Femur (tissue), 1 donor: ENCODE measurements at regions not wholly inside any gene's neighbourhood (a gene's known extent, or its start where the extent isn't known, plus 50 kb on each side); places are given as distances from the start of the nearest gene placed in this dataset.
"Not testable (repeated sequence)": the region's sequence is repeated elsewhere in the genome, so short reads cannot be mapped to it uniquely, and the experiment has no call there.

ENCODE experiments used
- DNase-seq: peaks from one replicate; pipeline ENCODE4 v3.0.0-alpha.2; 2017

DNA sequence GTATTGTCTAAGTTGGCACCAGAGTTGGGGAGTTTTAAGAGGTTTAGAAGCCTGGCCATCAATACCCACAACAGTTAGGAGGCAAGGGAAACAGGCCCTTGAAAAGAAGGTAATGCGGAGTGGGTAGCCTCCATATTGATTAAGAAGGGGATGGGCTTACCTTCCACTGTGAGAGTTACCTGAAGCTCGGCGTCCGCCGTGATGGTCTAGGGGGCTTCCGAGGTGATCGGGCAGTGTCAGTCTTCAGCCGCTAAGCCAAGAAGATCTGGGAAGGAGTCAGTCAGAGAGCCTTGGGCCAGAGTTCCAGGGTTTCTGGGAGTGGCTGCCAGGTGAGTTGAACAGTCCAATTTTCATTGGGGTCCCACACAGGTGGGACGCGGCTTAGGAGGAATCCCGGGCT, 1085.8 kb downstream of the PCDH9 start:
- not testable (repeated sequence) for DNase-seq

DNA sequence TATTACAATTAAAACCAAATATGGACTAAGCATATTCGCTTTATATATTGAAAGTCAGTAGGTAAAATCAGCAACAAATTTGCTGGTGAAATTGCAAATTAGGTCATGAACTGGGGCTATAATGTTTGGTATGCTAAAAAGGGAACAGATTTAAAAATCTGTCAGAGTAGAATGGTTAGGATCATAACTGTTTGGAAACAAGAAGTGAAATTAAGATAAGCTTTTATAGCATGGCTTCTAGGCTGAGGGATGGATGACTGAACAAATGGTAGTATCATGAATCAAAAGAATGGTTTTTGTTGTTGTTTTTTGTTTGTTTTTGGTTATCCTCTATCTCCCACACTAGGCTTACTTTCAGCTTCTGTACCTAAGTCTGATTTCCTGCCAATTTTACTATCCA, 1090.4 kb downstream of the PCDH9 start:
- no peak for DNase-seq

DNA sequence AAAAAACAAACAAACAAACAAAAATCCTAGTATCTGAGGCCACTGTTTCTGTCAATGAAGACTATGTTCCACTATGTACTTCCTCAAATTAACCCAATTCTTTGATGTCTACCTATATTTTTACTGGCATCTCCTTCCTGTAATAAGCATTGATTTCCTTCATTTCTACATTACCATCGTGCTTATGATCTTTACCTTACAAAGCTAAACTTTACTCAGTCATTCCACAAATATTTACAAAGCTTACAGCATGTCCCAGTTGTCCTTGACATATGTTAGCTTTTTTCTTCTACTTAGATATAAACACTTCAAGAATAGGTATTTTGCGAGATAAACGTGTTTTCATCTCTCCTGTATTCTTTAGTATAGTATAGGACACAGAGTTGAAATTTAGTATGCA, 1090.9 kb downstream of the PCDH9 start:
- DNase-seq = no peak

DNA sequence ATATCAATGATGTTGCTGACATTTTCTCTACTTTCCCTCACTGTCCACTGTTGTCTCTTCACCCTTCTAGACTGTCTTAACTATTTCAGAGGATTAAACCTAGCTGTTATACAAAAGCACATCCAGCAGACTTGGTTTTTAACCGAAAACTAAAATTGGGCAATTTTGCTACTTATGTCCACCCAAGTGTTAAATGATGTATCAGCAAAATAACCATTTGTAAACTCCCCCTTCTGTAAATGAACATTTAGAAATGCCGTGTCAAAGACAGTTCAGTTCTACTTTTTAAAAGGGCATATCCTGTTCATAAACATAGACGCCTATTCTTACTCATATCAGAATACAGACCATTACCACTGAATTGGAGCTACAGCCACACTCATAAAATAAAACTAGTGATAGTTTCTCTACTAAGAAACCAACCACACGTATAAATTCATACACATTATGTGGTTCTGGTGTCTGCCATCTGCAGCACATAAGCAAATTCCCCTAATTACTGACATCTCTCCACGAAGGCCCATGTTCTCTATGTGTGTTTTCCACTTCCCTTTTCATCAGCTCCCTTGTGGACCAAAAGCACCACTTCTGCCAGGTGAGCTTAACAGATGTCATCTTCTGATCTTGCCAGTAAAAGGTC, 1091.8 kb downstream of the PCDH9 start:
- DNase-seq = no peak

DNA sequence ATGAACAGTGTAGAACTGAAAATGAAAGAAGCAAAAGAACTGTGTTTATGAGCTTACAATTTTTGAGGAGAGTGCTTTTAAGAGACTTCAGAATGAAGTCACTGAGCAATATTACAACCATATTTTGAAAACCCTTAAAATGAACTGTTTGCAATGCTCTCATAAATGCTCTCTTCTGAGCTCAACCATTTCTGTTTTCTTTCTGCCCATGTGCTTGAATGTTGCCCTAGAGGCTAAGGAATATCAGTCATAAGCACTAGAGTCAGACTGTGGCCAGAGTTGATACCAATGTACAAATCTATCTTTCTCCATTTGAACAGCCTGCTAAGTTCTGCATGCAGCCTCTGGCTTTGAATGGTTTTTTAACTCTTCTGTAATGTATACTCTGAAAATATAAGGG, 1092.8 kb downstream of the PCDH9 start:
- DNase-seq = no peak

DNA sequence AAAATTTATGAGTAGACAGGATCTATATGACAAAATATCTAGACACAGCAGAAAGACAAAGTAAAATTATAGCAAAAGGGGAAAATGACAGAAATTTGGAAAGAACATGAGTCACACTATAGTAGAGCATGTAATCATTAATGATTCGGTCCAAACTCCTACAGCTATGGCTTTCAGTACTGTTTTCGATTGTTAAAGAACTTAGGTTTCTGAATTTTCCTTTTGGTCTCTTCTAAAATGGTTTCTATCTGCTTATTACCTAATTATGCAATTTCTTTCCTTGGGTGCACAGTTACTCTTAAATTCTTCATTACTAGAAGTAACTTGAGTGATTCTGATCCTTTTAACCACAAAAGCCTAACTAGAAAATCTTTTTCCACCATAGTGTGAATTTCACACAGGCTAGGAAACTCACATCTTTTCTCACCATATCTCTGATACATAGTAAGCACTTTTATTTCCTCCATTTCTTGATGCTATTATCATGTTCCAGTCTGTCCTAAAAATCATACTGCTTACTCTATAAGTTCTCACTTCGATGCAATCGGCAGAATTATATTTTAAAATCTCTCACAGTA, 1101.4 kb downstream of the PCDH9 start:
- DNase-seq = no peak

DNA sequence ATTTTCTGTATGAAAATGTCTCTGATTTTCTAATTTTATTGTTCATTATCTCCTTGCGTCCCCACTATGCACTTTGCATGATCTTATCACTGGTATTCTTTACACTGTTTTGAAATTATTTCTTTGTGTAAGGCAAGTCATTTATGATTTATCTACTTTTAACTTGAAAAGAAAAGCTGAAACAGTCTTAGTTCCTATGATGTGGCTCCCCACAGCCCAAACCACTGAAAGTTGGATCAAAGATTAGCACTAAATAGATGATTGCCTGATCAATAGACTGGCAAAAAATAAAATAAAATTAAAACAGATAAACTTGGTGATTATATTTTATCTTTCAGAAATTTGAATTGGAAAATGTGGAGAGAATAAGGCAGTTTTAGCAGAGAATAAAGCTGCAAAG, 1101.9 kb downstream of the PCDH9 start:
- no peak for DNase-seq

DNA sequence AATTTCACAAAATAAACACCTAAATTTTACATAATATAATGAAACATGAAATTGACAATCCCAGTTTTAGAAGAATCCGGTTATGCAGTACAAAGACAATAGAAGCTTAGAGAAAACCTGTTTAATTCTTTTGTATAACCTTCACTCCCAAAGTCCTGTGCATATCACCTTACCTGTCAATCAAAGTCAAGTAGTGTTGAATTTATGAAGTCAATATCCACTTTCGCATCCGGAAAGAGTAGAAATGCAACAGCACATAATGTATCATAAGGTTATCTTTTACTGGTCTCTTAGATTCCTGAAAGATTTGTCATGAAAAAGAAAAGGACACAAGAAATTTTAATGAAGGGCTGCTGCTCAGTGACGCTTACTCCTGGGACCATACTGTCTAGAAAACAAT, 1112.6 kb downstream of the PCDH9 start:
- DNase-seq = no peak

DNA sequence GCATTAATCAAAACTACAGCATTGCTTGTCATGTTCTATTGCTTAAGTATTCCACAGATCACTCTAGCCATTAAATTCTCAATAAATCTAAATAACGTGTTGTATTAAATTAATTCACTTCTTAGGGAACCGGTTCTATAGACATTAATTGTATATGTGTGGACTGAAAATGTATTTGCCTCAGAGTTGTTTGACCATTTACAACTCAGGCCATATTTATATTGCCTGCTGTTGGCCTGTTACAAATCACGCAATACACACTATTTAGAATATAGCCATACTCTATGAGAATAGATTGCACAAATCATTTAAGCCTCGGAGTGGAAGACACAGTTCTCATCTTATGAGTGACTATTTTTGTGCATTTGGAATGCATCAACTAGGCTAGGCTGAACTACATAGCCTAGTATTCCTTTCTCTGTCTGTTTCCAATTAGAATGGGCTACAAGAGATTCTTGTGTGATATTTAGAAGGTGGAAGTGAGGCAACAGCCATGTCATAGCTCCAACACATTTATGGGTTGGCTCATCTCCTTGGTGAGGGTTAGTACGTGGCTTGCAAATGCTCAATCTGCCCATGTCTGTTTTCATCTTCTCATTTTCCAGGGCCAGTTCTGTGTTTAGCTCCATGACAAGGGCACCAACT, 1116.1 kb downstream of the PCDH9 start:
- DNase-seq = no peak

DNA sequence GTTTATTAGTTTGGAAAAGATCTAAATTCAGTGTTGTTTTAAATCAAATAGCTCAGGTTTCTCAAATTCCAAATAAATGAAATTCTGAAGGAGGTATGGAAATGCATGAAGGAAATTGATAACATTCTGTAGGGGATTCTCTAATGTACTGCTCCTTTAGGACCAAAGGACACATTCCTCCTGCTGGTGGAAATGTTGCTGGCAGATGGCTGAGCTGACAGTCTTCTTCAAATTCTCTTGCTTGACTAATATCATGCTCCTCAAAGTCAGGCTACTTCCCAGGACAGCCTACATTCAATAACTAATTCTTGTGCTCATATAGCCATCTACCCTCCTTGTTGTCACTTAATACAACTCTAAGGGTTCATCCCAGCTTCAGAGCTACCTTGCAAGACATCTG, 1118.5 kb downstream of the PCDH9 start:
- no peak for DNase-seq

DNA sequence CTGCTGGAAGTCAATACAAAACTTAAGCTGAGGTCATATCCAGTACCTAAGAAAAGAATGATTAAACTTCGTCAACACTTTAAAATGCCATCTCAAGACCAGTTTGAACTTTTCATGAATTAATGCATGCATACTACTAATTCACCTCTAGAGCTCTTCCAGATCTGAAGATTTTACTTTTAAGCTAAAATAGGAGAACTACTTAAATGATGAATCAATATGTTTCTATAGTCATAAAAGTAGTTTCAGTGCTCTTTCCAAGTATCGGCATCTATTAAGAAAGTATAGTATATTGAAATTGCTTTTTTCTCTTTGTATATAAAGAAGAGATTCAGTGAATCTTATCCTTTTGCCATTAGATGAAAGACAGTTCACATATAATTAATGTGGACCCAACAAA, 1123.9 kb downstream of the PCDH9 start:
- no peak for DNase-seq

DNA sequence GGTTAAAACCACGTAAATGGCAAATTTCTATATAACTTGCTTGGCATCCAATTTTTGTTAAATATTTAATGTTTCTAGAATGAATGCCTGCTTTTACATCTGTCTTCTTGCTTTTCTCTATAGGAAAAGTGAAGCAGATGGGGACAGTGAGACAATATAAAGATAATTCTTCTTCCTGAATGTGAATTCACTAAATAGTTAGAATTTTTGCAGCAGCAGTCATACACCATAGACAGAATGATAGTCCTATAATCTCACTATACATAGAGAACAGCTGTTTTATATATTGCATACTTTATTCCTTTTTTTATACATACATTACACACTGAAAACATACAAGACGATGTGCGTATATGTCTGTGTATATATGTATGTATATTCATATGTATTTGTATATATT, 1127.3 kb downstream of the PCDH9 start:
- no peak for DNase-seq

DNA sequence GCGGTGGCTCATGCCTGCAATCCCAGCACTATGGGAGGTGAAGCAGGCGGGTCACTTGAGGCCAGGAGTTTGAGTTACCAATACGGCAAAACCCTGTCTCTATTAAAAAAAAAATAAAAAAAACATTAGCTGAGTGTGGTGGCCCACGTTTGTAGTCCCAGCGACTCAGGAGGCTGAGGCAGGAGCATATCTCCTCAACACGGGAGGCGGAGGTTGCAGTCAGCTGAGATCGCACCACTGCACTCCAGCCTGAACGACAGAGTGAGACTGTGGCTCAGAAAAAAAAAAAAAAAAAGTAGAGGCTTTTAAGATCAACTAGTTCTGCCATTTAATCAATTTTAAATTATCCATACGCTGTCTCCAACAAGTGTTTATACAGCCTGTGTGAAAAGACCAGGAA, 1130.3 kb downstream of the PCDH9 start:
- no peak for DNase-seq

DNA sequence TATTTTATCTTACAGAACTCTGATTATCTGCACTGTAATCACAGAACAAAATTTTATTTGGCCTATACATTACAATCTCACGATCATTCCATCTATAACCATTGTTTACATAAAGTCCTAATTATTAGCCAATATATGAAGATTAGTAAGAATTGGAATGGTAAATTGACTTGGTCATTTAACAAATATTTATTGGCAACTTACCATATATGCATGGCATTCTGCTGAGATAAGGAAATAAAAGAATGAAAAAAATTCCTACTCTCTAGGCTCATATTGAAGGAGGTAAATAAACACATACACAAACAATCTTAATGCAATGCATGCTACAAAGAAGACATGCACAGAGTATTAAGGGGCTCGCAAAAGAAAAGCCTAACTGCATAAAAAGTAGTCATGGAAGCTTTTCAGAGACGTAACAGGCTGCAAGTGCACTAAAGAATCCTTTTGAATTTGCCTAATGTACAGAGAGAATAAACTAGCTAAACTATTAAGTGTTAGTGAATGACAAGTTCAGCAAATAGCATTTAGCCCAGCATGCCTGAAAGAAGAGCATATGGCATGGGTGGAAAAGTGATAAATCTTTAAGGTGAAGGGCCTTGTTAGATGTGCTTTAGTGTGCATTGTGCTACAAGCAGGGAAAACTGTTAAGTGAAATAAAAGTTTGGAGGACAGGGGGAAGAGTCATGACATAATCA, 1131.1 kb downstream of the PCDH9 start:
- DNase-seq = no peak

DNA sequence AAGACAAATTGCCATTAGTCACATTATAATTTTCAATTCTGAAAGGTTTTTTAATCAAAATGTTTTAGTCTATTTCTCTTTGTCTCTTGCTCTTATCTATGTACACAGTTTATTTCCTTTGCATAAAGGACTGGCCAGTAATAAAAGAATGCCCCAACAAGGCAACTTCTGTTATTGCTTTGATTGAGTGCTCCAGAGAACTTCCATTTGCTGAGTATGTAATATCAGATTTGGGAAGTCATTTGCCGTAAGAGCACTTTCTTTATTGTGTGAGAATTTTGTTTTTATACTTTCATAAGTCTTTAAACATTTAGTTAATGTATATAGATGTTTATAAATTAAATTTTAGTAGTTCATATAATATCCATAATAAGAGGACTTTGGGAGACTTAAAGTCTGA, 1140.4 kb downstream of the PCDH9 start:
- DNase-seq = no peak

DNA sequence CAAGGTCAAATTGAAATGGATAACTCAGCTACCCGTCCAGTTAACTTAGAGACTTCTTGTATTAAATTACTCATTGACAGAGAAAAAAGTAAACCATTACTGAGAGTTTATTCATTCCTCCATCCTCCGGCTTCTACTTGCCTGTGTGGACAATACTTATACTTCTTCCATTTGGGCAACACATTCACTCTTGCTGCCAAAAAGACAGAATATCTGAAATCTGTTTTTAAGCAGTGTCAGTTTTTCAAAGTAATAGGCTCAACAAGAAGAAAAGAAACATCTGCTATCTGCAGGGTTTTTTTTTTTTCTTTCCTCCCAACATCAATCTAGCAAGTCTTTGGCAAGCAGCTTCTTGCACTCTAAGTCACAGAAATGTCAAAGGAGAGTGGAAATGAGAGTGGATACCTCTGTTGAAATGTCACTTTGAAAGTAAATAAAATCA, 1142.8 kb downstream of the PCDH9 start:
- no peak for DNase-seq

DNA sequence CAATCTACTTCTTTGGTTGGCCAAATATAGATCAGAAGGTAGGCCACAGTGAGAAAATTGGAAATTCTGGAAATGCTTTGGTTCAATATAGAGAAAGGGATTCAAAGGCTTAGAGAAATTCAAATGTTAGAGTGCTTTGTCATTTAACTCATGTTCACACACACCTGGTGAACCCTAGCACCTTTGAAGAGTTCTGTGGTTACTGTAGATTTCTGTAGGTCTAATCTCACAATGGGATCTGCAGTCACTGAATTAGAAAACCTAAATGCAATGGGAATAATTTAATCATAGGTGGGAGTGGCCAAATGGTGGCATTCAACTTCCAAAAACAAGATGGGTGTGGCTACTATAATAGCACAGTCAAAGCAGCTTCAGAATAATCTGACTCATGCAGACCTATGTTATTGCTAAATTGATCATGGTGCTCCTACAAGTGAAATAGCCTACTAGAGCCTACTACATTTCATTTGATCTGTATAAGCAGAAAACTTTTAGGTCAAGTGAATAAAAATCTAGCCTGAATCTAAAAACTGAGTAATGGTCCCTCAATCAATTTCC, 1152.9 kb downstream of the PCDH9 start:
- no peak for DNase-seq

DNA sequence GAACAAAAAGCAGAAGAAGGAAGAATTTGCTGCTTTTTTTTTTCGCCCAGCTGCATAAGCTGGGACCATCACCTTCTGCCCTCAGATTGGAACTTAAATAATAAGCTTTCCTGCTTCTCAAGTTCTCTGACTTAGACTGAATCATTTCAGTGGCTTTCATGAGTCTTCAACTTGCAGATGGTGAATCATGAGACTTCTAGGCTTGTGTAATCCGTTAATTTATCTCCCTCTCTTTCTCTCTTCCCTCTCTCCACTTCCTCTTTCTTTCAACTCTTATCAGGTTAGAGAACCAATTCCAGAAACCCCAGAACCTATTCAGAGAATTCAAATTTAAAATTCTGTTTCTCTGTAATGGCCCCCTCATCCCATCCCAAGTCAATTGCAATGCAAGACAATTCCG, 1153.7 kb downstream of the PCDH9 start:
- DNase-seq = no peak

DNA sequence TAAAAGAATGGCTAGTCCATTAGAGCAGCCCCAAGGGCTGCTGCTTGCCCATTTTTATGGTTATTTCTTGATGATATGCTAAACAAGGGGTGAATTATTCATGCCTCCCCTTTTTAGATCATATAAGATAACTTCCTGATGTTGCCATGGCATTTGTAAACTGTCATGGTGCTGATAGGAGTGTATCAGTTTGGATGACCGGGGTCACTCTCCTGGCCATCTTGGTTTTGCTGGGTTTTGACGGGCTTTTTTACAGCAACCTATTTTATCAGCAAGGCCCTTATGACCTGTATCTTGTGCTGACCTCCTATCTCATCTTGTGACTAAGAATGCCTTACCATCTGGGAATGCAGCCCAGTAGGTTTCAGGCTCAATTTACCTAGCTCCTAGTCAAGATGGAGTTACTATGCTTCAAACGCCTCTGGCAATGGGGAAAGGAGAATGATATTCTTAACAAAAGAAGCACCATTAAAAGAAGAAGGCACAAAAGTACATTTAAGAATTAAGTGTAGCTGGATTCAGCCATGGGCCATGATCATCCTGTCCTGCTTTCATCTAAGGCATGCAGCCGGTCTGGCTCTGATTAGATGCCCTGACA, 1156.0 kb downstream of the PCDH9 start:
- DNase-seq = no peak

DNA sequence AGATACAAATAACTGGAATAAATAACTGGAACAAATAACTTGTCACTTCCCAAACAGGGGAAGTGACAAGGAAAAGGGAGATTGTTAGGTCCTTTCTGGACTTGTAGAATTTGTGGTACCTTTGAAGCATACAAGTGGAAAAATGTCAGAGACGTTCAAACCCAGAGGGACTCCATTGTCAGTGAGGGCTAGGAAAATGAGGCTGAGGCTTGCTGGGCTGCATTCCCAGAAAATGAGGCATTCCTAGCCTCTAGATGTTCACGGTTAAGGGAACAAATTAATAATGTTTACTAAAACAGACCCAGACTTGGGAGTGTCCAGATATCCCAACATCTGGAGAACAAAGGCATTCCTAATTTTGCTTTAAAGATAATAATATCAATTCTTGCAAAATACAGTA, 1158.0 kb downstream of the PCDH9 start:
- DNase-seq = not testable (repeated sequence)

DNA sequence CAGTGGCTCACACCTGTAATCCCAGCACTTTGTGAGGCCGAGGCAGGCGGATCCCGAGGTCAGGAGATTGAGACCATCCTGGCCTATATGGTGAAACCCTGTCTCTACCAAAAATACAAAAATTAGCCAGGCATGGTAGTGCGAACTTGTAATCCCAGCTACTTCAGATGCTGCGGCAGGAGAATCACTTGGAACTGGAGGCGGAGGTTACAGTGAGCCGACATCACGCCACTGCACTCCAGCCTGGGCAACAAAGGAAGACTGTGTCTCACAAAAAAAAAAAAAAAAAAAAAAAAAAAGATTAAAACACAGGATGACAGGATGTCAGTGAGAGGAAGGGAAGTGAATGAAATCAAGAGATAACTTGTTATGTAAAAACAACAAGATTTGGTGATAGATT, 1158.5 kb downstream of the PCDH9 start:
- DNase-seq = no peak

DNA sequence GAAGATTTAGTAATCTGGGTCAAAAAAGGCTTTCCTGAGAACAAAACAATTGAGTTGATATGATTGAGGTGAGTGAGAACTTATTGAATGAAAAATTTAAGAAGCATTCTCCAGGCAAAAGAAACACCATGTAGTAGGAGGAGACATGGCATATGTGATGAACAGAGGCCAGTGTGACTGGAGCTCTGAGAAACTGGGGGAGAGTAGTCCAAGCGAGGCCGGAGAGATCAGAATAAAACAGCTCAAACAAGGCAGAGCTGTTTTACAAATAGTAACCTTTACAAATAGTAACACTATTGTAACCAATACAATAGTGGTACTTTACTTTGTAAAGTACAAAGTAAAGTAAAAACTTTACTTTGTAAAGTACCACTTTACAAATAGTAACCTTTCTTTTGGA, 1159.1 kb downstream of the PCDH9 start:
- no peak for DNase-seq

DNA sequence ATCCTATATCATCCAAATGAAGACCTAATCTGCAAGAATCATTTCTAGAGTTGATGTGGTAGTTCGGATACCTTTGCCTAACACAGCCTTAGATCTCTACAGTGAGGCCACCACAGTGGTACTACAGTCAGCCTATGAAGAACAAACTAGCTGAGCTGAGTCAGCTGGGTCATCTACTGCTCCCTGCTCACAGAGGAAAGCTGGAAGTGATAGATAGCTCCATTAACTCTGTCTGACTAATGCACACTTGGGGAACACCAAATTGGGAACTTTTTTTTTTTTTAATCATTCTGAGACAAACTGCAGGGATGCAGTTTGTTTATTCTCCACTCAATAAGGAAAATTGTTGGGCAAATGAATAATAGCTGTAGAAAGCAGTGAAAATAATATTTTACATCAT, 1160.6 kb downstream of the PCDH9 start:
- DNase-seq = no peak
